Endothelial cell (in vitro differentiated cells): ENCODE measurements at regions not wholly inside any gene's neighbourhood (a gene's known extent, or its start where the extent isn't known, plus 50 kb on each side); places are given as distances from the start of the nearest gene placed in this dataset.
"Not testable (repeated sequence)": the region's sequence is repeated elsewhere in the genome, so short reads cannot be mapped to it uniquely, and the experiment has no call there.

Experiments
- DNase-seq: peaks from one replicate; pipeline ENCODE4 v3.0.0; 2021; ENCODE audit warnings: low spot score
- H3K27ac Mint-ChIP-seq: one replicate; pipeline ENCODE4 v1.8.0; 2021; ENCODE audit warnings: mixed read lengths, inconsistent platforms; ENCODE audit not compliant: unreplicated experiment
- H3K27me3 Mint-ChIP-seq: one replicate; pipeline ENCODE4 v1.8.0; 2021; ENCODE audit warnings: mild to moderate bottlenecking, moderate library complexity, mixed read lengths, inconsistent platforms; ENCODE audit not compliant: unreplicated experiment
- H3K36me3 Mint-ChIP-seq: one replicate; pipeline ENCODE4 v1.8.0; 2021; ENCODE audit warnings: mild to moderate bottlenecking, low read depth, mixed read lengths, inconsistent platforms; ENCODE audit not compliant: unreplicated experiment
- H3K4me1 Mint-ChIP-seq: one replicate; pipeline ENCODE4 v1.8.0; 2021; ENCODE audit warnings: mild to moderate bottlenecking, mixed read lengths, inconsistent platforms; ENCODE audit not compliant: unreplicated experiment
- H3K4me3 Mint-ChIP-seq: one replicate; pipeline ENCODE4 v1.8.0; 2021; ENCODE audit warnings: mild to moderate bottlenecking, mixed read lengths, inconsistent platforms; ENCODE audit not compliant: unreplicated experiment
- H3K9me3 Mint-ChIP-seq: one replicate; pipeline ENCODE4 v1.8.0; 2021; ENCODE audit warnings: mixed read lengths, inconsistent platforms; ENCODE audit not compliant: unreplicated experiment
- CTCF ChIP-seq: fragments of 200-600 bp; sonication (generic); IDR thresholded peaks from one replicate; pipeline ENCODE4 v1.5.0; 2021; ENCODE audit warnings: antibody characterized with exemption; ENCODE audit not compliant: unreplicated experiment

- no peaks in the 10 kb centered on the region for H3K36me3 Mint-ChIP-seq
- no peaks in the 10 kb centered on the region for H3K4me1 Mint-ChIP-seq
- TF ChIP-seq CTCF = no peak
- no peak overlapping the region for H3K27ac Mint-ChIP-seq
- H3K27me3 Mint-ChIP-seq = no peaks in the 10 kb centered on the region
- no peak overlapping the region for H3K4me3 Mint-ChIP-seq
- DNase-seq = no peak
- no peaks in the 10 kb centered on the region for H3K9me3 Mint-ChIP-seq
Measured at GRCh38 chr1:238690415-238690814, 696.0 kb upstream of the CHRM3 start.

GRCh38 chr1:238684576-238684975, 701.8 kb upstream of the CHRM3 start:
- H3K4me1 Mint-ChIP-seq, H3K27me3 Mint-ChIP-seq, H3K36me3 Mint-ChIP-seq, H3K4me3 Mint-ChIP-seq, DNase-seq, H3K9me3 Mint-ChIP-seq, H3K27ac Mint-ChIP-seq: not testable (repeated sequence)

- Mint-ChIP-seq H3K4me1 (no peaks in the 10 kb centered on the region), H3K9me3 (no peaks in the 10 kb centered on the region), H3K27ac (no peak overlapping the region), H3K27me3 (no peaks in the 10 kb centered on the region), H3K4me3 (no peak overlapping the region), H3K36me3 (no peaks in the 10 kb centered on the region)
- no peak for TF ChIP-seq CTCF
- no peak for DNase-seq
Measured at GRCh38 chr1:238681451-238681850, 704.9 kb upstream of the CHRM3 start.

GRCh38 chr1:238681021-238681420, 705.3 kb upstream of the CHRM3 start:
- no peak for TF ChIP-seq CTCF
- H3K4me1 Mint-ChIP-seq = no peaks in the 10 kb centered on the region
- no peaks in the 10 kb centered on the region for H3K9me3 Mint-ChIP-seq
- DNase-seq = no peak
- H3K27ac Mint-ChIP-seq = no peak overlapping the region
- no peak overlapping the region for H3K4me3 Mint-ChIP-seq
- no peaks in the 10 kb centered on the region for H3K27me3 Mint-ChIP-seq
- no peaks in the 10 kb centered on the region for H3K36me3 Mint-ChIP-seq

GRCh38 chr1:238677567-238677966, 708.8 kb upstream of the CHRM3 start:
- no peak for DNase-seq
- Mint-ChIP-seq H3K27ac (no peak overlapping the region), H3K4me1 (no peaks in the 10 kb centered on the region), H3K27me3 (peaks cover 1% of the 10 kb centered on the region), H3K4me3 (no peak overlapping the region), H3K36me3 (no peaks in the 10 kb centered on the region), H3K9me3 (no peaks in the 10 kb centered on the region)
- no peak for TF ChIP-seq CTCF

- Mint-ChIP-seq H3K4me1 (no peaks in the 10 kb centered on the region), H3K27me3 (peaks cover 1% of the 10 kb centered on the region), H3K36me3 (no peaks in the 10 kb centered on the region), H3K9me3 (no peaks in the 10 kb centered on the region), H3K4me3 (no peak overlapping the region), H3K27ac (no peak overlapping the region)
- no peak for DNase-seq
- no peak for TF ChIP-seq CTCF
Measured at GRCh38 chr1:238675221-238675620, 711.1 kb upstream of the CHRM3 start.
